GM12801 (cell line): ENCODE measurements at regions not wholly inside any gene's neighbourhood (a gene's known extent, or its start where the extent isn't known, plus 50 kb on each side); places are given as distances from the start of the nearest gene placed in this dataset.

Source experiments
- TF ChIP-seq, protein P1 (sequence below): IDR thresholded peaks from one replicate; pipeline ENCODE4 v1.5.1; 2011; ENCODE audit warnings: control low read depth; ENCODE audit not compliant: insufficient read length; ENCODE audit errors: extremely low read depth

- TF ChIP-seq, protein P1, sequence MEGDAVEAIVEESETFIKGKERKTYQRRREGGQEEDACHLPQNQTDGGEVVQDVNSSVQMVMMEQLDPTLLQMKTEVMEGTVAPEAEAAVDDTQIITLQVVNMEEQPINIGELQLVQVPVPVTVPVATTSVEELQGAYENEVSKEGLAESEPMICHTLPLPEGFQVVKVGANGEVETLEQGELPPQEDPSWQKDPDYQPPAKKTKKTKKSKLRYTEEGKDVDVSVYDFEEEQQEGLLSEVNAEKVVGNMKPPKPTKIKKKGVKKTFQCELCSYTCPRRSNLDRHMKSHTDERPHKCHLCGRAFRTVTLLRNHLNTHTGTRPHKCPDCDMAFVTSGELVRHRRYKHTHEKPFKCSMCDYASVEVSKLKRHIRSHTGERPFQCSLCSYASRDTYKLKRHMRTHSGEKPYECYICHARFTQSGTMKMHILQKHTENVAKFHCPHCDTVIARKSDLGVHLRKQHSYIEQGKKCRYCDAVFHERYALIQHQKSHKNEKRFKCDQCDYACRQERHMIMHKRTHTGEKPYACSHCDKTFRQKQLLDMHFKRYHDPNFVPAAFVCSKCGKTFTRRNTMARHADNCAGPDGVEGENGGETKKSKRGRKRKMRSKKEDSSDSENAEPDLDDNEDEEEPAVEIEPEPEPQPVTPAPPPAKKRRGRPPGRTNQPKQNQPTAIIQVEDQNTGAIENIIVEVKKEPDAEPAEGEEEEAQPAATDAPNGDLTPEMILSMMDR, result no peak
These were observed 470.6 kb downstream of the PTPRU start for GRCh38 chr1:29706936-29707335.

DNA sequence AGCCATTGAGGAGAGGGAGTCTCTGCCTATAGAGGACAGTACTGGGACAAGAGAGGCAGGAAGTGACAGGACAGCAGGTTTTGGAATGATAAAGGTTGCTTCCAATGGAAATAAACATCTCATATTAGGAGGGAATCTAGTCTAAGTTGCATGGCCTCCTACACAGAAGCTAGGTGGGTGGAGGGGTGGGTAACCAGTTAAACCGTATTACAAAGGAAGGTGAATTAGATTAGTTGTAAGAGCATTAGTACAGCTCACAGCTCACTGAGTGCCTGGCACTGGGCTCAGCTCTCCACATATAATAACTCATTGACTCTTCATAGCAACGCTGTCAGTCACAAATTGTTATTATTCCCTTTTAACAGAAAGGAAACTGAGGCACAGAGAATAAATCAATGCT, 468.1 kb downstream of the PTPRU start:
- TF ChIP-seq, protein P1, result no peak

DNA sequence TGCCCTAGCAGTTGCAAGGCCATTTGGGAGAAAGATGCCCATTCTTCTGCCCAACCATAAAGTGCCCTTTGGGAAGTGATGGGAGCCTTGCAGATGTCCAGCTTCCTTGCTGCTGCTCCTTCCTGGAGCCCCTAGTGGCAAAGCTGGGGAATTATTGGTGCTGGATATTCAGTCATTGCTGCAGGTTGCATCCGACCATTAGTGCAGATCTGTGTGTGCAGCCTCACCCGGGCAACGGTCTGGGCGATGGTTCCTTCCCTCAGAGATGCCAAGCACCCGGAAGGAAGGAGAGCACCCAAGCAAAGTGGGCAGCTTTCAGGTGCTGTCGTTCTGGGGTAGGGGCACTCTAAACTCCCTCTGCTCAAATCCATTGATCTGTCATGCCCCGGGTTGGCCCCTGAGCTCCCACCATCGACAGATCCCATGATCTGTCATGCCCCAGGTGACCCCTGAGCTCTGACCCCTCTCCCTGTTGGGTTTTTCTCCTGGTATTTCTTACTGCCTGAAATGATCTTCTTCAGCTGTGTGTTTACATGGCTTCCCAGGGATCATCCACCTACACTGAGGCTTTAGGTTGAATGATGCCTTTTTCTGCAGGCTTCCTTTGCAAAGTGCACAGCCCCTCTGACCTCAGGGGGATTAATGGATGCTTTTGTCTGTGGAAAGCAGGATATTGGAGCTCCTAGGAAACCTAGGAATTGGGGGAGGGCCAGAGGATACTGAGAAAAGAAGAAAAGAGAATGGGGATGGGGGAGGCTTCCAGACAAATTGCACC, 467.5 kb downstream of the PTPRU start:
- TF ChIP-seq, protein P1, result no peak

- TF ChIP-seq, protein P1, result no peak
These were observed 464.2 kb downstream of the PTPRU start for GRCh38 chr1:29700491-29700890.

GRCh38 chr1:29698626-29699025, 462.3 kb downstream of the PTPRU start:
- TF ChIP-seq, protein P1, result no peak

DNA sequence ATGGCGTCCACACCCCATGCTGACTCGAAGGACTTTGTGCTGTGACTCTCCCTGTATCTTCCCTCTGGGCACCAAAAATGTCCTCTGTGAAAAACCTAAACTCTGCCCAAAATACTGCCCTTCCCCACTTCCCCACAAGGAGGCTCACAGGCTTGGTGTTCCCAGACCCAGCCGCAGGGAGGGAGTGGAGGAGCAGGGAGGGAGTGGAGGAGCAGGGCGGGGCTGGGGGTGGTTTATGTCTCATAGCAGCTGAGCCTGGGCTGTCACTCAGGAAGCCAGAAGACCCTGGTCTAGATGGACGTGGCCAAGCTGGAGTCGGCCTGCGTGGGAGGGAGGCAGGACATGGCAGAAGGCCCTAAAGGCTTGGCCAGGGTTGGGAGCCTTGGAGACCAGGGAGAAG, 461.7 kb downstream of the PTPRU start:
- TF ChIP-seq, protein P1, result no peak

GRCh38 chr1:29697391-29697780, 461.1 kb downstream of the PTPRU start:
- TF ChIP-seq, protein P1, result no peak
